ENCODE measurements at regions not wholly inside any gene's neighbourhood (a gene's known extent, or its start where the extent isn't known, plus 50 kb on each side); places are given as distances from the start of the nearest gene placed in this dataset.

DNA sequence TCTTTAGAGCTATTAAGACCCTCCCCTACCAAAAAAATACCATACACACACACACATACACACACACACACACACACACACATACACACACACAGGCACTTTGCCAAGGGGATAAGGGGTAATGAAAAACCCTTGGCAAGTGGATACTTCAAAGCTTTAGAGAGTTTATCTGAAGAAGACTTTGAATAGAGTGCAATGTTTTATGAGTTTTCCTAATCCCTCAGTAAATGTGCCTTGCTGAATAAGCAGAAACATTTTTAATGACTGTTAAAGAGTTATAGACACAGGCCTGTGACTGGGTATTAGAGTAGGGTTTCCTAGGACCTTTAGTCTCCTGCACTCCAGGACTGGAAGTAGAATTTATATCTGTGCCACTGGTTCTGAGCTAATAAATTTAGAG lies 75.5 kb upstream of the CTAGE1 start:
- Histone ChIP-seq H3K9me3 (ENCODE audit: severe bottlenecking) (peaks cover 3% of the 10 kb centered on the region), H3K4me1 (ENCODE audit: insufficient read depth, poor library complexity, severe bottlenecking) (no peaks in the 10 kb centered on the region), H3K36me3 (ENCODE audit: low read depth) (no peaks in the 10 kb centered on the region), H3K27me3 (ENCODE audit: insufficient read depth, poor library complexity, severe bottlenecking) (no peaks in the 10 kb centered on the region), H3K27ac (ENCODE audit: poor library complexity, severe bottlenecking) (no peak overlapping the region), H3K4me3 (ENCODE audit: severe bottlenecking) (no peak overlapping the region)
- ATAC-seq (ENCODE audit: low read depth) (no peak), DNase-seq (ENCODE audit: low spot score) (no peak)
- TF ChIP-seq, protein P1, sequence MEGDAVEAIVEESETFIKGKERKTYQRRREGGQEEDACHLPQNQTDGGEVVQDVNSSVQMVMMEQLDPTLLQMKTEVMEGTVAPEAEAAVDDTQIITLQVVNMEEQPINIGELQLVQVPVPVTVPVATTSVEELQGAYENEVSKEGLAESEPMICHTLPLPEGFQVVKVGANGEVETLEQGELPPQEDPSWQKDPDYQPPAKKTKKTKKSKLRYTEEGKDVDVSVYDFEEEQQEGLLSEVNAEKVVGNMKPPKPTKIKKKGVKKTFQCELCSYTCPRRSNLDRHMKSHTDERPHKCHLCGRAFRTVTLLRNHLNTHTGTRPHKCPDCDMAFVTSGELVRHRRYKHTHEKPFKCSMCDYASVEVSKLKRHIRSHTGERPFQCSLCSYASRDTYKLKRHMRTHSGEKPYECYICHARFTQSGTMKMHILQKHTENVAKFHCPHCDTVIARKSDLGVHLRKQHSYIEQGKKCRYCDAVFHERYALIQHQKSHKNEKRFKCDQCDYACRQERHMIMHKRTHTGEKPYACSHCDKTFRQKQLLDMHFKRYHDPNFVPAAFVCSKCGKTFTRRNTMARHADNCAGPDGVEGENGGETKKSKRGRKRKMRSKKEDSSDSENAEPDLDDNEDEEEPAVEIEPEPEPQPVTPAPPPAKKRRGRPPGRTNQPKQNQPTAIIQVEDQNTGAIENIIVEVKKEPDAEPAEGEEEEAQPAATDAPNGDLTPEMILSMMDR (IDR thresholded peaks at IDR 0.05; ENCODE audit: poor library complexity, severe bottlenecking), result no peak

DNA sequence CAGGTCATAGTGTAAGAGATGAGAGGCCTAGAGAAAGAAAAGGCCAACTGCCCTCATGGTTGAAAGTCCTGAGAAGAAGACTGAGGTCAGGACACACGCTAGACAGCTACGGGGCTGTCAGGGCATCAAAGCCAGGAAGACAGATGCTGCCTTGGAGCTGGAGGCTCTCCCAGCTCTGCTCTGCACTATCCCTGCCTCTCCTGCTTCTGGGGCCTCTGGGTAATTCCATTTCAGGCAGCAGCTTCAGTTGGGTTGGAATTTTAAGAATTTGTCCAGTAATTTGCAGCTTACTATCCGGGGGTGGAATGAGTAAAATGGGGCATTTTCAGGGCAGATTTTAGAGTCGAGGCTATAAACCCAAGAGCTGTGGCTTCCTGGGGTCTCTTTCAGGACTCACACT lies 76.2 kb upstream of the CTAGE1 start:
- H3K36me3 ChIP-seq (ENCODE audit: low read depth), result no peaks in the 10 kb centered on the region
- H3K27ac ChIP-seq (ENCODE audit: poor library complexity, severe bottlenecking), result no peak overlapping the region
- no peaks in the 10 kb centered on the region for H3K27me3 ChIP-seq (ENCODE audit: insufficient read depth, poor library complexity, severe bottlenecking)
- H3K4me1 ChIP-seq (ENCODE audit: insufficient read depth, poor library complexity, severe bottlenecking), result no peaks in the 10 kb centered on the region
- ATAC-seq (ENCODE audit: low read depth), result no peak
- no peak for DNase-seq (ENCODE audit: low spot score)
- TF ChIP-seq, protein P1 (IDR thresholded peaks at IDR 0.05; ENCODE audit: poor library complexity, severe bottlenecking), result no peak
- no peak overlapping the region for H3K4me3 ChIP-seq (ENCODE audit: severe bottlenecking)
- peaks cover 4% of the 10 kb centered on the region for H3K9me3 ChIP-seq (ENCODE audit: severe bottlenecking)

DNA sequence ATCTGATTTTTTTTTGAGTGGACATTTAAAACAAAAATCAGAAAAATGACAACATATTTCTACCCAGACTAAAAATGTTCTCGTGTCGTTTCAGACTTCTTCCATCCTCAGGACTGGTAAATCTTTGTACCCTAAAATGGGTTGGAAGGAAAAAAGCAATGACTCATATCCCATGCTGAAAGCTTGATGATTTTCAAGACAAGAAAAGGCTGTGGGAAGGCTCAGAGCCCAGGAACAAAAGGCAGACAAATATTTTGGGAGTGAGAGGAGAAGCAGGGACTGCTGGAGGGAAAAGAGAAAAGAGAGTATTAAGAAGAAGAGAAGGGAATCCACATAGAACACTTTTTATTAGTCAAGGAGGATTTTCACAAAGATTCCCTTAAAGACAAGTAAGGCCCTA lies 77.1 kb upstream of the CTAGE1 start:
- H3K36me3 ChIP-seq (ENCODE audit: low read depth), result no peaks in the 10 kb centered on the region
- H3K4me3 ChIP-seq (ENCODE audit: severe bottlenecking), result no peak overlapping the region
- H3K27me3 ChIP-seq (ENCODE audit: insufficient read depth, poor library complexity, severe bottlenecking), result no peaks in the 10 kb centered on the region
- ATAC-seq (ENCODE audit: low read depth), result no peak
- H3K27ac ChIP-seq (ENCODE audit: poor library complexity, severe bottlenecking), result no peak overlapping the region
- H3K9me3 ChIP-seq (ENCODE audit: severe bottlenecking), result peaks cover 4% of the 10 kb centered on the region
- TF ChIP-seq, protein P1 (IDR thresholded peaks at IDR 0.05; ENCODE audit: poor library complexity, severe bottlenecking), result no peak
- no peak for DNase-seq (ENCODE audit: low spot score)
- no peaks in the 10 kb centered on the region for H3K4me1 ChIP-seq (ENCODE audit: insufficient read depth, poor library complexity, severe bottlenecking)

DNA sequence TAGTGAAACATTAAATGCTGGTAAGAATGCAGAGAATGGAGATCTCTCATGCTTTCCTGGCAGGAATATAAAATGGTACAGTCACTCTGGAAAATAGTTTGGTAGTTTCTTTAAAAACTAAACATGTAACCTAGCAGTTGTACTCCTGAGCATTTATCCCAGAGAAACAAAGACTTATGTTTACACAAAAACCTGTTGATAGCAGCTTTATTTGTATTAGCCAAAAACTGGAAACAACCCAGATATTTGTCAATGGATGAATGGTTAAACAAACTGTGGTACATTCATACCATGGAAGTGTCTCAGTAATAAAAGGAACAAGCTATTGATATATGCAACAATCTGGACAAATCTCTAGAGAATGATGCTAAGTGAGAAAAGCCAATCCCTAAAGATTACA lies 81.7 kb upstream of the CTAGE1 start:
- Histone ChIP-seq H3K9me3 (ENCODE audit: severe bottlenecking) (peaks cover 4% of the 10 kb centered on the region), H3K4me1 (ENCODE audit: insufficient read depth, poor library complexity, severe bottlenecking) (no peaks in the 10 kb centered on the region), H3K4me3 (ENCODE audit: severe bottlenecking) (no peak overlapping the region), H3K27ac (ENCODE audit: poor library complexity, severe bottlenecking) (no peak overlapping the region), H3K27me3 (ENCODE audit: insufficient read depth, poor library complexity, severe bottlenecking) (no peaks in the 10 kb centered on the region), H3K36me3 (ENCODE audit: low read depth) (no peaks in the 10 kb centered on the region)
- ATAC-seq (ENCODE audit: low read depth) (no peak), DNase-seq (ENCODE audit: low spot score) (no peak)
- TF ChIP-seq, protein P1 (IDR thresholded peaks at IDR 0.05; ENCODE audit: poor library complexity, severe bottlenecking), result no peak

DNA sequence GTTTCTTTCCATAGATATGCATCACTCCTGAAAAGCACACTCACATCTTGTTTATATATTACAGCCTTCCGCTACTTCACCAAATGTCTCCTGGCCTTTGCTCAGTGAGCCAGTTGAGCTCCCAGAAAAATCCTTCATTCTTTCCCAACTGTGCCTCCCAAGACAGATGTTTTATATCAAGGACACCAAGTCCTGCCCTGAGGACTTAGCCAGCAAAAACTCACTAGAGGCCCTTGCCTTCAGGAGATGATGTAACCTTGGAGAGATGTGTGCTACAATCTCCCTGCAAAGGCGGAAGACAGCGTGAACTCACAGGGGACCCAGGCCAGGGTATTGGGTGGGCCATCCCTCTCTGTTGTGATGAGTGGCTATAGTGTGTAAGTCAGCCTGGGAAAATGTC lies 86.1 kb upstream of the CTAGE1 start:
- no peak for DNase-seq (ENCODE audit: low spot score)
- Histone ChIP-seq H3K9me3 (ENCODE audit: severe bottlenecking) (no peaks in the 10 kb centered on the region), H3K4me3 (ENCODE audit: severe bottlenecking) (no peak overlapping the region), H3K36me3 (ENCODE audit: low read depth) (no peaks in the 10 kb centered on the region), H3K4me1 (ENCODE audit: insufficient read depth, poor library complexity, severe bottlenecking) (peaks cover 2% of the 10 kb centered on the region), H3K27ac (ENCODE audit: poor library complexity, severe bottlenecking) (no peak overlapping the region), H3K27me3 (ENCODE audit: insufficient read depth, poor library complexity, severe bottlenecking) (no peaks in the 10 kb centered on the region)
- TF ChIP-seq, protein P1 (IDR thresholded peaks at IDR 0.05; ENCODE audit: poor library complexity, severe bottlenecking), result no peak
- no peak for ATAC-seq (ENCODE audit: low read depth)
